GM12873 (cell line): ENCODE measurements at regions not wholly inside any gene's neighbourhood (a gene's known extent, or its start where the extent isn't known, plus 50 kb on each side); places are given as distances from the start of the nearest gene placed in this dataset.

ENCODE experiments used
- TF ChIP-seq, protein P1 (sequence below): IDR thresholded peaks from 2 replicates; pipeline ENCODE4 v1.5.1; 2012; ENCODE audit warnings: low read depth, mild to moderate bottlenecking, moderate library complexity, low read length, control low read depth; ENCODE audit not compliant: insufficient read depth; ENCODE audit errors: missing control alignments

- TF ChIP-seq, protein P1, sequence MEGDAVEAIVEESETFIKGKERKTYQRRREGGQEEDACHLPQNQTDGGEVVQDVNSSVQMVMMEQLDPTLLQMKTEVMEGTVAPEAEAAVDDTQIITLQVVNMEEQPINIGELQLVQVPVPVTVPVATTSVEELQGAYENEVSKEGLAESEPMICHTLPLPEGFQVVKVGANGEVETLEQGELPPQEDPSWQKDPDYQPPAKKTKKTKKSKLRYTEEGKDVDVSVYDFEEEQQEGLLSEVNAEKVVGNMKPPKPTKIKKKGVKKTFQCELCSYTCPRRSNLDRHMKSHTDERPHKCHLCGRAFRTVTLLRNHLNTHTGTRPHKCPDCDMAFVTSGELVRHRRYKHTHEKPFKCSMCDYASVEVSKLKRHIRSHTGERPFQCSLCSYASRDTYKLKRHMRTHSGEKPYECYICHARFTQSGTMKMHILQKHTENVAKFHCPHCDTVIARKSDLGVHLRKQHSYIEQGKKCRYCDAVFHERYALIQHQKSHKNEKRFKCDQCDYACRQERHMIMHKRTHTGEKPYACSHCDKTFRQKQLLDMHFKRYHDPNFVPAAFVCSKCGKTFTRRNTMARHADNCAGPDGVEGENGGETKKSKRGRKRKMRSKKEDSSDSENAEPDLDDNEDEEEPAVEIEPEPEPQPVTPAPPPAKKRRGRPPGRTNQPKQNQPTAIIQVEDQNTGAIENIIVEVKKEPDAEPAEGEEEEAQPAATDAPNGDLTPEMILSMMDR = no peak
Observed at GRCh38 chr2:18825838-18826237, 236.5 kb upstream of the NT5C1B start.

DNA sequence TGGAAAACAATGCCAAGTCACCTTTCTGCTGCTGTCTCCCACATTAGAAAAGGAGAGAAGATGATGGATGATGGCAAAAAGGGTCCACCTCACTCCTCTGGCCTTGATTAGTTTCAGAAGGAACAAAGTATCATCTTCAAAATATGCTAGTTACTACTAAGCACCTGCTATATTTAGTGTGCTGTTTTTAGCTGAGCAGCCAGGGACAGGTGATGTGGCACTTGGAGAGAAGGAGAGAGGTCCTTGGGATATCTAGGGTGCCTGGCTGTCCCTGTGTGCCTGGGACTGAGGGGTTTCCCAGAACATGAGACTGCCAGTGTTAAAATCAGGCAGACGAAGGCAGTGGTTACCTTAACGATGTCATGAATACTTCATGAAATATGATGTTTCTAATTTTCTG, 235.5 kb upstream of the NT5C1B start:
- TF ChIP-seq, protein P1 = no peak

GRCh38 chr2:18824325-18824790, 235.0 kb upstream of the NT5C1B start:
- TF ChIP-seq, protein P1 = no peak

GRCh38 chr2:18821431-18821830, 232.1 kb upstream of the NT5C1B start:
- TF ChIP-seq, protein P1 = no peak

DNA sequence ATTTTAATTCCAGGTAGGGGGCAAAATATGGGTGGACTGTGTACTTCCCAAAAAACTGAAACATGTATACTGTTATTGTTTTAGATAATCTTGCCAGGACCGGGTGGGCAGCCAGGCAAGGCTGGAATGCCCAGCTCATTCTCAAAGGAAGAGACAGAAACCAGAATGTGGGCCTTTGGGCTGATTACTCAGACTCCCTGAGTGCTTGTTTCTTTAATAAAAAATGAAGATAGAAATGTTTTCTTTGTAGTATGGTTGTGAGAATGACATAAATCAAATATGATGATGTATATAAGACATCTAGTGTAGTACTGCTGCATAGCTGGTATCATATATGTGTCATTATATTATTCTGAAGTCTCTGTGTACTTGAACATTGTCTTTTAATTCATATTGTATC, 231.6 kb upstream of the NT5C1B start:
- TF ChIP-seq, protein P1 = no peak

DNA sequence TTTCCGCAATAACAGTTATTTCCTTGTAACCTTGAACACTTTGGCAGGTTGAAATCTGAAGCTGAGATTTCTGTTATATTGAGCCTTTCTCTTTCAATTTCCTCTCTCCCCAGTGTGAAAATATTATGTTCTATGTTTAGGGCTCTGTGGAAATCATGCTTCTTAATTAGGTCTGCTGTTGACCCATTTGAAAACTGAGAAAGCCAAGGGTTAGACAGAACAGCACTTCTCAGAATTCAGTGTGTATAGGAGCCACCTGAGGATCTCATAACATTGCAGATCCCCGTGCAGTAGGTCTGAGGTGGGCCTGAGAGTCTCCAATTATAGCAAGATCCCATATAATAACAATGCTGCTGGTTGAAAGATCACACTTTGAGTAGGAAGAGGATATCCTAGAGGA, 230.2 kb upstream of the NT5C1B start:
- TF ChIP-seq, protein P1 = no peak

- TF ChIP-seq, protein P1 = no peak
Observed at GRCh38 chr2:18814387-18814786, 225.0 kb upstream of the NT5C1B start.
